EL (cell line): ENCODE measurements at regions not wholly inside any gene's neighbourhood (a gene's known extent, or its start where the extent isn't known, plus 50 kb on each side); places are given as distances from the start of the nearest gene placed in this dataset.
"Not testable (repeated sequence)": the region's sequence is repeated elsewhere in the genome, so short reads cannot be mapped to it uniquely, and the experiment has no call there.

Experiments
- DNase-seq: peaks from one replicate; pipeline ENCODE4 v3.0.0-alpha.2; 2016

GRCh38 chr12:42756841-42757623, 167.5 kb upstream of the PRICKLE1 start:
- DNase-seq = peak; percentile 94

- DNase-seq = no peak
Measured at GRCh38 chr12:42750356-42750755, 160.8 kb upstream of the PRICKLE1 start.

- no peak for DNase-seq
Measured at GRCh38 chr12:42749239-42749638, 159.7 kb upstream of the PRICKLE1 start.

GRCh38 chr12:42744539-42745182, 155.1 kb upstream of the PRICKLE1 start:
- peak; percentile 69 for DNase-seq

- DNase-seq = no peak
Measured at GRCh38 chr12:42742716-42743115, 153.2 kb upstream of the PRICKLE1 start.

- peak; percentile 78 for DNase-seq
Measured at GRCh38 chr12:42741771-42742510, 152.4 kb upstream of the PRICKLE1 start.

- DNase-seq = no peak
Measured at GRCh38 chr12:42741091-42741490, 151.5 kb upstream of the PRICKLE1 start.

- DNase-seq = no peak
Measured at GRCh38 chr12:42737398-42737797, 147.9 kb upstream of the PRICKLE1 start.

- DNase-seq = no peak
Measured at GRCh38 chr12:42735861-42736361, 146.4 kb upstream of the PRICKLE1 start.

GRCh38 chr12:42733911-42734310, 144.4 kb upstream of the PRICKLE1 start:
- DNase-seq = no peak

- DNase-seq = no peak
Measured at GRCh38 chr12:42732908-42733411, 143.4 kb upstream of the PRICKLE1 start.

GRCh38 chr12:42730291-42730690, 140.7 kb upstream of the PRICKLE1 start:
- DNase-seq = peak; percentile 52

GRCh38 chr12:42729535-42729900, 140.0 kb upstream of the PRICKLE1 start:
- DNase-seq = no peak

- no peak for DNase-seq
Measured at GRCh38 chr12:42728770-42729534, 139.4 kb upstream of the PRICKLE1 start.

- DNase-seq = no peak
Measured at GRCh38 chr12:42728287-42728686, 138.7 kb upstream of the PRICKLE1 start.

- peak; percentile 78 for DNase-seq
Measured at GRCh38 chr12:42725809-42726208, 136.3 kb upstream of the PRICKLE1 start.

GRCh38 chr12:42716491-42716891, 126.9 kb upstream of the PRICKLE1 start:
- DNase-seq = peak; percentile 53

- not testable (repeated sequence) for DNase-seq
Measured at GRCh38 chr12:42713566-42713965, 124.0 kb upstream of the PRICKLE1 start.

- DNase-seq = not testable (repeated sequence)
Measured at GRCh38 chr12:42708374-42708773, 118.8 kb upstream of the PRICKLE1 start.

GRCh38 chr12:42707312-42708226, 118.0 kb upstream of the PRICKLE1 start:
- no peak for DNase-seq

- peak; percentile 70 for DNase-seq
Measured at GRCh38 chr12:42706321-42706720, 116.8 kb upstream of the PRICKLE1 start.
